CD14-positive monocyte (primary cell): ENCODE measurements at regions not wholly inside any gene's neighbourhood (a gene's known extent, or its start where the extent isn't known, plus 50 kb on each side); places are given as distances from the start of the nearest gene placed in this dataset.

Source experiments
- DNase-seq, 3 donors: peaks; one replicate each; pipeline ENCODE4 v3.0.0-alpha.2; 2011 to 2022
- H2AFZ ChIP-seq: 2 replicates; pipeline ENCODE4 v1.6.0; 2012; ENCODE audit warnings: mild to moderate bottlenecking, low read depth, low read length, inconsistent platforms; ENCODE audit not compliant: insufficient read depth, poor library complexity, severe bottlenecking
- H3K27ac ChIP-seq, 2 donors: 1 replicate in 1 of 2; 2 replicates in 1 of 2; pipeline ENCODE4 v1.5.1; 2012 to 2013; ENCODE audit warnings: low read length in 2 of 2, control low read depth in 1 of 2, inconsistent platforms in 1 of 2, low read depth in 1 of 2, mild to moderate bottlenecking in 1 of 2
- H3K27me3 ChIP-seq, 2 donors: one replicate each; pipeline versions ENCODE4 v1.6.0 to v1.6.1; 2011 to 2013; ENCODE audit warnings: low read length in 2 of 2; ENCODE audit not compliant: control insufficient read depth in 2 of 2, insufficient read depth in 2 of 2
- H3K36me3 ChIP-seq, 2 donors: replicated peaks in 1 of 2; 1 replicate in 1 of 2; 2 replicates in 1 of 2; pipeline versions ENCODE4 v1.5.1 to v1.6.1; 2012 to 2013; ENCODE audit warnings: low read length in 2 of 2, control low read depth in 1 of 2, inconsistent platforms in 1 of 2, mild to moderate bottlenecking in 1 of 2; ENCODE audit not compliant: insufficient read depth in 2 of 2, control insufficient read depth in 1 of 2
- H3K4me1 ChIP-seq, 2 donors: 1 replicate in 1 of 2; 2 replicates in 1 of 2; pipeline versions ENCODE4 v1.5.1 to v1.6.1; 2012 to 2013; ENCODE audit warnings: low read length in 2 of 2, control low read depth in 1 of 2, inconsistent platforms in 1 of 2, mild to moderate bottlenecking in 1 of 2, moderate library complexity in 1 of 2; ENCODE audit not compliant: insufficient read depth in 2 of 2, control insufficient read depth in 1 of 2
- H3K4me2 ChIP-seq: replicated peaks from 2 replicates; pipeline ENCODE3; 2012; ENCODE audit warnings: low read length, moderate library complexity, mild to moderate bottlenecking; ENCODE audit not compliant: poor library complexity, severe bottlenecking; ENCODE audit errors: extremely low read depth
- H3K4me3 ChIP-seq, 3 experiments: fragments of 200-600 bp in 1 of 3; sonication (generic) in 1 of 3; replicated peaks in 1 of 3; 1 replicate in 2 of 3; 2 replicates in 1 of 3; pipeline ENCODE4 v1.5.1; 2011 to 2013; ENCODE audit warnings: low read length in 3 of 3, mild to moderate bottlenecking in 3 of 3, control low read depth in 2 of 3, low read depth in 2 of 3, inconsistent platforms in 1 of 3, moderate library complexity in 1 of 3
- H3K79me2 ChIP-seq: 2 replicates; pipeline ENCODE4 v1.6.0; 2012; ENCODE audit warnings: mild to moderate bottlenecking, control low read depth, inconsistent platforms, low read length, moderate library complexity; ENCODE audit not compliant: insufficient read depth
- H3K9ac ChIP-seq: 2 replicates; pipeline ENCODE4 v1.6.0; 2017; ENCODE audit warnings: low read length, mild to moderate bottlenecking; ENCODE audit not compliant: insufficient read depth, poor library complexity, severe bottlenecking
- H3K9me3 ChIP-seq, 2 donors: replicated peaks in 1 of 2; 1 replicate in 1 of 2; 2 replicates in 1 of 2; pipeline versions ENCODE4 v1.5.1 to v1.6.1; 2012 to 2013; ENCODE audit warnings: low read length in 2 of 2, control low read depth in 1 of 2; ENCODE audit not compliant: control insufficient read depth in 1 of 2, insufficient read depth in 1 of 2
- H4K20me1 ChIP-seq: 2 replicates; pipeline ENCODE4 v1.6.0; 2012; ENCODE audit warnings: mild to moderate bottlenecking, low read length, control low read depth, moderate library complexity; ENCODE audit not compliant: insufficient read depth
- H3K27ac Mint-ChIP-seq, 7 donors: one replicate each; pipeline ENCODE4 v1.8.0; 2020; ENCODE audit warnings: mild to moderate bottlenecking in 7 of 7, mixed read lengths in 7 of 7, moderate library complexity in 6 of 7, inconsistent platforms in 2 of 7
- H3K27me3 Mint-ChIP-seq, 3 donors: one replicate each; pipeline ENCODE4 v1.8.0; 2021 to 2022; ENCODE audit warnings: low read depth in 3 of 3, mild to moderate bottlenecking in 3 of 3, mixed read lengths in 3 of 3, moderate library complexity in 3 of 3, inconsistent platforms in 1 of 3
- H3K36me3 Mint-ChIP-seq, 2 donors: one replicate each; pipeline ENCODE4 v1.8.0; 2020; ENCODE audit warnings: mixed read lengths in 2 of 2, inconsistent platforms in 1 of 2, mild to moderate bottlenecking in 1 of 2
- H3K4me1 Mint-ChIP-seq: one replicate; pipeline ENCODE4 v1.8.0; 2020; ENCODE audit warnings: mild to moderate bottlenecking, mixed read lengths
- H3K4me3 Mint-ChIP-seq, 2 donors: one replicate each; pipeline ENCODE4 v1.8.0; 2020; ENCODE audit warnings: mild to moderate bottlenecking in 2 of 2, mixed read lengths in 2 of 2, moderate library complexity in 1 of 2
- H3K9me3 Mint-ChIP-seq, 7 donors: one replicate each; pipeline ENCODE4 v1.8.0; 2020 to 2022; ENCODE audit warnings: mixed read lengths in 7 of 7, mild to moderate bottlenecking in 6 of 7, moderate library complexity in 6 of 7, inconsistent platforms in 2 of 7
- WGBS: methylation state at CpG from one replicate; pipeline ENCODE4 v1.1.5; 2013; ENCODE audit warnings: missing lambda C conversion rate; ENCODE audit not compliant: insufficient coverage; 5-methylcytosine and 5-hydroxymethylcytosine counted together
- intact Hi-C, 2 donors: fragments of 100-400 bp; cut with micrococcal nuclease; formaldehyde crosslinking; loops; one replicate each; pipeline versions ENCODE4 v1.15.0 to v1.15.1; 2023
- TF ChIP-seq, protein P1 (sequence below): fragments of 200-600 bp; IDR thresholded peaks from one replicate; pipeline ENCODE4 v1.8.0; 2022; ENCODE audit warnings: antibody characterized with exemption, mild to moderate bottlenecking

DNA sequence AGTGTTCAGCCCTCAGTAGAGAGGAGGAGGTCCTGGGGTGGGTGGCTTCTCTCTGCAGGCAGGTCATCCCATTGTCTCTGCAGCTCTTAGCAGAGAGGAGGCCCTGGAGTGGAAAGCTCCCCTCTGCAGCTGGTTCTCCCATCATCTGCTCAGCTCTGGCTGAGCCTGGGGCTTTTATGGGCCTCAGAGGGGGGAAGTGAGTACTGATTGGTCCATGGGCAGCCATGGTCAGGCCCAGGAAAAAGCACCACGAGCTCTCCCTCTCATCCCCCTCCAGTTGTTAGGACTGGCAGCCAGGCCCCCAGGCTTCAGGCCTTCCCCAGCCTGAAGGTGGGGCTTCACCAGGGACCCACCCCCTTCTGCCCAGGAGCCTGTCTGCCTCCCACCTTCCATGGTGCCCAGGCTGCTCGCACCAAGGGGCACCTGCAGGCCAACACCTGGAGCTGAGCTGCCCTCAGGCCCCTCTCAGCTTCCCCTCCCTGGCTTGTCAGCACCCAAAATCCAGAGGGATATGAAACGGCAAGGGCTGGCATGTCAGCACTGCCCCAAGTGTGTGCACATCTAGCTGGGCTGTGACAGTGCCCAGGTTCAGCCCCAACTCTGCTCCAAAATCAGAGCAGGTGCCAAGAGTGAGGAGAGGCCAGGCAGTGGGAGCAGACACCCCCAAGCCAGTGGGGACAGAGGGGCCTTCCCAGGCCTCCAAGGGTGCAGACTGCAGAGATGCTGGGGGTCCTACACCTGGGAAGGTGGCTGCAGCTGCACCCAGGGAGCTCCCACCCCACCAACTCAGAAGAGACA lies 449.0 kb downstream of the MATN1 start:
- WGBS, result 66% methylated on average over 3 of the region's 3 CpGs
- H3K27me3 ChIP-seq, result no peaks in the 10 kb centered on the region
- no peaks in the 10 kb centered on the region for H3K36me3 ChIP-seq
- peaks cover 0 to 18% of the 10 kb centered on the region in 2 donors for H3K9me3 ChIP-seq
- TF ChIP-seq, protein P1, sequence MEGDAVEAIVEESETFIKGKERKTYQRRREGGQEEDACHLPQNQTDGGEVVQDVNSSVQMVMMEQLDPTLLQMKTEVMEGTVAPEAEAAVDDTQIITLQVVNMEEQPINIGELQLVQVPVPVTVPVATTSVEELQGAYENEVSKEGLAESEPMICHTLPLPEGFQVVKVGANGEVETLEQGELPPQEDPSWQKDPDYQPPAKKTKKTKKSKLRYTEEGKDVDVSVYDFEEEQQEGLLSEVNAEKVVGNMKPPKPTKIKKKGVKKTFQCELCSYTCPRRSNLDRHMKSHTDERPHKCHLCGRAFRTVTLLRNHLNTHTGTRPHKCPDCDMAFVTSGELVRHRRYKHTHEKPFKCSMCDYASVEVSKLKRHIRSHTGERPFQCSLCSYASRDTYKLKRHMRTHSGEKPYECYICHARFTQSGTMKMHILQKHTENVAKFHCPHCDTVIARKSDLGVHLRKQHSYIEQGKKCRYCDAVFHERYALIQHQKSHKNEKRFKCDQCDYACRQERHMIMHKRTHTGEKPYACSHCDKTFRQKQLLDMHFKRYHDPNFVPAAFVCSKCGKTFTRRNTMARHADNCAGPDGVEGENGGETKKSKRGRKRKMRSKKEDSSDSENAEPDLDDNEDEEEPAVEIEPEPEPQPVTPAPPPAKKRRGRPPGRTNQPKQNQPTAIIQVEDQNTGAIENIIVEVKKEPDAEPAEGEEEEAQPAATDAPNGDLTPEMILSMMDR, result no peak
- no peak overlapping the region for H3K27ac Mint-ChIP-seq
- H4K20me1 ChIP-seq, result no peaks in the 10 kb centered on the region
- H3K9ac ChIP-seq, result no peak overlapping the region
- H3K4me1 ChIP-seq, result no peaks in the 10 kb centered on the region
- no peak overlapping the region for H3K4me3 ChIP-seq
- H3K4me2 ChIP-seq, result no peak overlapping the region
- no peaks in the 10 kb centered on the region for H3K36me3 Mint-ChIP-seq
- peaks cover 0 to 9% (median 2%) of the 10 kb centered on the region in 3 donors for H3K27me3 Mint-ChIP-seq
- no peak for DNase-seq
- no peaks in the 10 kb centered on the region for H3K4me1 Mint-ChIP-seq
- no peak overlapping the region for H3K4me3 Mint-ChIP-seq
- intact Hi-C loops, result no loop called here
- no peak overlapping the region for H3K27ac ChIP-seq
- H2AFZ ChIP-seq, result no peak overlapping the region
- H3K79me2 ChIP-seq, result no peaks in the 10 kb centered on the region
- peaks cover 0 to 12% (median 7%) of the 10 kb centered on the region in 7 donors for H3K9me3 Mint-ChIP-seq

GRCh38 chr1:30273456-30273855 lies 449.9 kb downstream of the MATN1 start:
- no peak overlapping the region for H3K4me2 ChIP-seq
- TF ChIP-seq, protein P1, result no peak
- H3K36me3 ChIP-seq, result no peaks in the 10 kb centered on the region
- no peak overlapping the region for H2AFZ ChIP-seq
- H4K20me1 ChIP-seq, result no peaks in the 10 kb centered on the region
- no peak for DNase-seq
- no peaks in the 10 kb centered on the region for H3K79me2 ChIP-seq
- Mint-ChIP-seq H3K4me3 (no peak overlapping the region), H3K27ac (no peak overlapping the region), H3K27me3 (peaks cover 0 to 10% (median 2%) of the 10 kb centered on the region in 3 donors), H3K4me1 (no peaks in the 10 kb centered on the region), H3K9me3 (peaks cover 0 to 12% (median 7%) of the 10 kb centered on the region in 7 donors), H3K36me3 (no peaks in the 10 kb centered on the region)
- no peak overlapping the region for H3K27ac ChIP-seq
- H3K4me1 ChIP-seq, result no peaks in the 10 kb centered on the region
- H3K9ac ChIP-seq, result no peak overlapping the region
- intact Hi-C loops, result no loop called here
- no peaks in the 10 kb centered on the region for H3K27me3 ChIP-seq
- H3K4me3 ChIP-seq, result no peak overlapping the region
- H3K9me3 ChIP-seq, result peaks cover 0 to 18% of the 10 kb centered on the region in 2 donors
- WGBS, result 84% methylated on average over 5 of the region's 5 CpGs
